ENCODE measurements at regions not wholly inside any gene's neighbourhood (a gene's known extent, or its start where the extent isn't known, plus 50 kb on each side); places are given as distances from the start of the nearest gene placed in this dataset.

- TF ChIP-seq, protein P1, sequence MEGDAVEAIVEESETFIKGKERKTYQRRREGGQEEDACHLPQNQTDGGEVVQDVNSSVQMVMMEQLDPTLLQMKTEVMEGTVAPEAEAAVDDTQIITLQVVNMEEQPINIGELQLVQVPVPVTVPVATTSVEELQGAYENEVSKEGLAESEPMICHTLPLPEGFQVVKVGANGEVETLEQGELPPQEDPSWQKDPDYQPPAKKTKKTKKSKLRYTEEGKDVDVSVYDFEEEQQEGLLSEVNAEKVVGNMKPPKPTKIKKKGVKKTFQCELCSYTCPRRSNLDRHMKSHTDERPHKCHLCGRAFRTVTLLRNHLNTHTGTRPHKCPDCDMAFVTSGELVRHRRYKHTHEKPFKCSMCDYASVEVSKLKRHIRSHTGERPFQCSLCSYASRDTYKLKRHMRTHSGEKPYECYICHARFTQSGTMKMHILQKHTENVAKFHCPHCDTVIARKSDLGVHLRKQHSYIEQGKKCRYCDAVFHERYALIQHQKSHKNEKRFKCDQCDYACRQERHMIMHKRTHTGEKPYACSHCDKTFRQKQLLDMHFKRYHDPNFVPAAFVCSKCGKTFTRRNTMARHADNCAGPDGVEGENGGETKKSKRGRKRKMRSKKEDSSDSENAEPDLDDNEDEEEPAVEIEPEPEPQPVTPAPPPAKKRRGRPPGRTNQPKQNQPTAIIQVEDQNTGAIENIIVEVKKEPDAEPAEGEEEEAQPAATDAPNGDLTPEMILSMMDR (conservative IDR thresholded peaks at IDR 0.05; ENCODE audit: low read depth, low read length) = no peak
- no peak overlapping the region for H3K4me3 ChIP-seq (ENCODE audit: low read depth, low read length)
- DNase-seq (ENCODE audit: low read depth) = no peak
These were observed 195.7 kb upstream of the RAB4A start for GRCh38 chr1:229075217-229075616.

DNA sequence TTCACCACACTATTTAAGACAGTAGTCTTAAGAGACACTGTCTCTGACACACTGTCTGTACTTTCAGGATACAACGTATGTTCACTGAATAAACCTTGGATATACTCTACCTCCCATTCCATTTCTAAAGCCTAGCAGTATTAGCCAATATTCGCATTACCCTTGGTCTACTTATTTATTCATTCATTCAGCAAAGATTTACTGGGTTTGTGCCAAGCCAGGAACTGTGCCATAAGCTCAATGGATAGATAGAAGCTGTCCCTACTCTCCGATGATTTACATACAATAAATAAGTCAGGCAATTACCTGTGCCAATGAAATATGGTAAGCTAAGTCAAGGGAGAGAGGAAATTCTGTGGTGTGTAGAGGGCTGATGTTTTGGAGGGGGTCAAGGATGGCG lies 195.2 kb upstream of the RAB4A start:
- no peak overlapping the region for H3K4me3 ChIP-seq (ENCODE audit: low read depth, low read length)
- DNase-seq (ENCODE audit: low read depth) = no peak
- TF ChIP-seq, protein P1 (conservative IDR thresholded peaks at IDR 0.05; ENCODE audit: low read depth, low read length) = no peak

DNA sequence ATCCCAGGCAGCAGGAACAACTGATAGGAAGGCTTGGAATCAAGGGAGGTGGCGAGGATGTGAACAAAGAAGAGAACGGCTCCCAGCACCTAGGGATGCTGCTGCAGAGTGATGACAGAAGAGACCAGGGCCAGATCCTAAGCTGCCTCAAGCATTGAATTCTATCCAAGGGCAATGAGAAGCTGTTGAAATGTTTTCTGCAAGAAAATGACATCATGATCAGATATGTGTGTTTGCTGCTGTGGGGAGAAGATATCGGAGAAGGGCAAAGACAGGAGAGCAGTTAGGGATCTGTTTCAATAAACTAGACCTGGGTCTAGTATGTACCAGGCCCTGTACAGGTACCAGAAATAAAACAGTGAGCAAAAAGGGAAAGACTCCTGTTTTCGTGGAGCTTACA lies 194.7 kb upstream of the RAB4A start:
- TF ChIP-seq, protein P1 (conservative IDR thresholded peaks at IDR 0.05; ENCODE audit: low read depth, low read length) = no peak
- H3K4me3 ChIP-seq (ENCODE audit: low read depth, low read length) = no peak overlapping the region
- DNase-seq (ENCODE audit: low read depth) = no peak

- H3K4me3 ChIP-seq (ENCODE audit: low read depth, low read length) = no peak overlapping the region
- TF ChIP-seq, protein P1 (conservative IDR thresholded peaks at IDR 0.05; ENCODE audit: low read depth, low read length) = no peak
- no peak for DNase-seq (ENCODE audit: low read depth)
These were observed 191.8 kb upstream of the RAB4A start for GRCh38 chr1:229079016-229079595.

DNA sequence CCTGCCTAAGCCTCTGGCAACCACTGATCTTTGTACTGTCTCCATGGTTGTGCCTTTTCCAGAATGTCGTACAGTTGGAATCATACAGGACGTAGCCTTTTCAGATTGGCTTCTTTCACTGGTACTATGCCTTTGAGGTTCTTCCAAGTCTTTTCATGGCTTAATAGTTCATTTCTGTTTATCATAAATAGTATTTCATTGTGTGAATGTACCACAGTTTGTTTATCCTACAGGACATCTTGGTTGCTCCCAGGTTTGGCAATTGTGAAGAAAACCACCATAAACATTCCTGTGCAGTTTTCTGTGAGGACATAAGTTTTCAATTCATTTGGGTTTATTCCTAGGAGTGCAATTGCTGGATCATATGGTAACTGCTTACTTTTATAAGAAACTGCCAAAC lies 190.6 kb upstream of the RAB4A start:
- TF ChIP-seq, protein P1 (conservative IDR thresholded peaks at IDR 0.05; ENCODE audit: low read depth, low read length) = no peak
- H3K4me3 ChIP-seq (ENCODE audit: low read depth, low read length) = no peak overlapping the region
- no peak for DNase-seq (ENCODE audit: low read depth)

- no peak overlapping the region for H3K4me3 ChIP-seq (ENCODE audit: low read depth, low read length)
- TF ChIP-seq, protein P1 (conservative IDR thresholded peaks at IDR 0.05; ENCODE audit: low read depth, low read length) = no peak
- no peak for DNase-seq (ENCODE audit: low read depth)
These were observed 185.6 kb upstream of the RAB4A start for GRCh38 chr1:229085291-229085690.

GRCh38 chr1:229086091-229086490 lies 184.8 kb upstream of the RAB4A start:
- no peak overlapping the region for H3K4me3 ChIP-seq (ENCODE audit: low read depth, low read length)
- TF ChIP-seq, protein P1 (conservative IDR thresholded peaks at IDR 0.05; ENCODE audit: low read depth, low read length) = no peak
- no peak for DNase-seq (ENCODE audit: low read depth)
